ENCODE measurements at regions not wholly inside any gene's neighbourhood (a gene's known extent, or its start where the extent isn't known, plus 50 kb on each side); places are given as distances from the start of the nearest gene placed in this dataset.

- Mint-ChIP-seq H3K27me3 (ENCODE audit: low read depth) (no peaks in the 10 kb centered on the region), H3K4me1 (no peaks in the 10 kb centered on the region), H3K9me3 (no peaks in the 10 kb centered on the region), H3K27ac (no peak overlapping the region), H3K36me3 (ENCODE audit: insufficient read depth in 1 of 3, low read depth in 3 of 3) (no peaks in the 10 kb centered on the region), H3K4me3 (no peak overlapping the region)
- Histone ChIP-seq H3K56ac (ENCODE audit: insufficient read length, low read depth, low read length) (no peak overlapping the region), H3K79me2 (ENCODE audit: insufficient read depth, low read length) (no peaks in the 10 kb centered on the region), H3K23ac (ENCODE audit: insufficient read length, low read depth, low read length) (no peak overlapping the region), H3K9me3 (ENCODE audit: control insufficient read depth, low read depth, low read length) (no peaks in the 10 kb centered on the region), H2AK5ac (ENCODE audit: insufficient read length, low read length) (no peak overlapping the region), H4K8ac (replicated peaks; ENCODE audit: insufficient read length, low read depth, low read length) (no peak overlapping the region), H3K4ac (ENCODE audit: low read depth, low read length) (no peak overlapping the region), H4K5ac (ENCODE audit: insufficient read length, low read depth, low read length) (no peak overlapping the region), H3K14ac (ENCODE audit: insufficient read depth, low read length) (no peak overlapping the region), H2BK120ac (ENCODE audit: low read depth, low read length, poor library complexity, severe bottlenecking) (no peak overlapping the region), H3K18ac (ENCODE audit: insufficient read length, low read depth, low read length) (no peak overlapping the region), H3K79me1 (ENCODE audit: insufficient read depth, low read depth, low read length, poor library complexity, severe bottlenecking) (no peaks in the 10 kb centered on the region), H3K27ac (ENCODE audit: insufficient read length, low read depth, low read length) (no peak overlapping the region), H3K27me3 (ENCODE audit: insufficient read depth, low read length) (no peaks in the 10 kb centered on the region), H2AFZ (ENCODE audit: low read length) (no peak overlapping the region), H4K91ac (ENCODE audit: insufficient read length, low read depth, low read length) (no peak overlapping the region), H2BK12ac (ENCODE audit: insufficient read length, low read depth, low read length) (no peak overlapping the region), H3K4me1 (ENCODE audit: insufficient read depth, low read length) (no peaks in the 10 kb centered on the region), H2BK20ac (ENCODE audit: low read depth, low read length, poor library complexity, severe bottlenecking) (no peak overlapping the region), H2BK15ac (ENCODE audit: low read depth, low read length) (no peak overlapping the region), H3K23me2 (ENCODE audit: insufficient read length, low read depth, low read length, poor library complexity, severe bottlenecking) (no peaks in the 10 kb centered on the region), H3K4me2 (ENCODE audit: insufficient read depth, insufficient read length, low read length) (no peak overlapping the region), H3T11ph (ENCODE audit: low read length) (no peak overlapping the region), H2BK5ac (ENCODE audit: insufficient read length, low read length) (no peak overlapping the region), H3K9ac (ENCODE audit: extremely low read depth, insufficient read length, low read length) (no peak overlapping the region), H4K20me1 (ENCODE audit: control insufficient read depth, insufficient read depth, insufficient read length) (no peaks in the 10 kb centered on the region)
- WGBS (ENCODE audit: extremely low coverage, insufficient read length, low lambda C conversion rate) = no CpG with 5 or more reads among the region's 2 CpGs
- TF ChIP-seq, protein P1, sequence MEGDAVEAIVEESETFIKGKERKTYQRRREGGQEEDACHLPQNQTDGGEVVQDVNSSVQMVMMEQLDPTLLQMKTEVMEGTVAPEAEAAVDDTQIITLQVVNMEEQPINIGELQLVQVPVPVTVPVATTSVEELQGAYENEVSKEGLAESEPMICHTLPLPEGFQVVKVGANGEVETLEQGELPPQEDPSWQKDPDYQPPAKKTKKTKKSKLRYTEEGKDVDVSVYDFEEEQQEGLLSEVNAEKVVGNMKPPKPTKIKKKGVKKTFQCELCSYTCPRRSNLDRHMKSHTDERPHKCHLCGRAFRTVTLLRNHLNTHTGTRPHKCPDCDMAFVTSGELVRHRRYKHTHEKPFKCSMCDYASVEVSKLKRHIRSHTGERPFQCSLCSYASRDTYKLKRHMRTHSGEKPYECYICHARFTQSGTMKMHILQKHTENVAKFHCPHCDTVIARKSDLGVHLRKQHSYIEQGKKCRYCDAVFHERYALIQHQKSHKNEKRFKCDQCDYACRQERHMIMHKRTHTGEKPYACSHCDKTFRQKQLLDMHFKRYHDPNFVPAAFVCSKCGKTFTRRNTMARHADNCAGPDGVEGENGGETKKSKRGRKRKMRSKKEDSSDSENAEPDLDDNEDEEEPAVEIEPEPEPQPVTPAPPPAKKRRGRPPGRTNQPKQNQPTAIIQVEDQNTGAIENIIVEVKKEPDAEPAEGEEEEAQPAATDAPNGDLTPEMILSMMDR (conservative IDR thresholded peaks at IDR 0.05) = no peak
- DNase-seq = no peak
Measured at GRCh38 chr12:59517522-59517921, 78.3 kb upstream of the SLC16A7 start.
